ENCODE measurements at regions not wholly inside any gene's neighbourhood (a gene's known extent, or its start where the extent isn't known, plus 50 kb on each side); places are given as distances from the start of the nearest gene placed in this dataset.

- TF ChIP-seq POLR2A (IDR thresholded peaks at IDR 0.05; ENCODE audit: low read length), result no peak
- TF ChIP-seq GATA1 (IDR thresholded peaks at IDR 0.05; ENCODE audit: low read depth, low read length), result no peak
Measured at GRCh38 chr3:74511078-74511477, 103.4 kb downstream of the CNTN3 start.
